OCI-LY3 (cell line): ENCODE measurements at regions not wholly inside any gene's neighbourhood (a gene's known extent, or its start where the extent isn't known, plus 50 kb on each side); places are given as distances from the start of the nearest gene placed in this dataset.
"Not testable (repeated sequence)": the region's sequence is repeated elsewhere in the genome, so short reads cannot be mapped to it uniquely, and the experiment has no call there.

Experiments used
- H2AFZ ChIP-seq: fragments of 200-600, 300-600 bp; shearing (Covaris generic); 2 replicates; pipeline ENCODE4 v1.6.0; 2014; ENCODE audit warnings: antibody characterized with exemption, low read depth, low read length
- H3K27ac ChIP-seq: fragments of 200-600, 300-600 bp; sonication (generic); 2 replicates; pipeline ENCODE4 v1.5.1; 2014; ENCODE audit warnings: mild to moderate bottlenecking, low read length, moderate library complexity, mixed read lengths
- H3K27me3 ChIP-seq: fragments of 200-600, 300-600 bp; sonication (generic); 2 replicates; pipeline ENCODE4 v1.6.1; 2014; ENCODE audit warnings: low read depth, low read length, mixed read lengths
- H3K36me3 ChIP-seq: fragments of 200-600, 300-600 bp; sonication (generic); replicated peaks from 2 replicates; pipeline ENCODE3; 2014; ENCODE audit warnings: low read depth, low read length, mixed read lengths
- H3K4me1 ChIP-seq: fragments of 300-600, 200-600 bp; sonication (generic); 2 replicates; pipeline ENCODE4 v1.6.1; 2014; ENCODE audit warnings: low read length, mixed read lengths
- H3K4me2 ChIP-seq: fragments of 200-600, 300-600 bp; sonication (generic); 2 replicates; pipeline ENCODE4 v1.6.1; 2014; ENCODE audit warnings: low read length, mixed read lengths
- H3K4me3 ChIP-seq: fragments of 300-600, 200-600 bp; sonication (generic); 2 replicates; pipeline ENCODE4 v1.5.1; 2014; ENCODE audit warnings: antibody characterized with exemption, mild to moderate bottlenecking, low read length, moderate library complexity
- H3K79me2 ChIP-seq: fragments of 300-600, 200-600 bp; shearing (Covaris generic); 2 replicates; pipeline ENCODE4 v1.6.1; 2014; ENCODE audit warnings: mild to moderate bottlenecking, low read length, mixed read lengths
- H3K9ac ChIP-seq: fragments of 300-600, 200-600 bp; shearing (Covaris generic); 2 replicates; pipeline ENCODE4 v1.6.0; 2014; ENCODE audit warnings: mild to moderate bottlenecking, low read length, moderate library complexity
- H3K9me3 ChIP-seq: fragments of 200-600, 300-600 bp; shearing (Covaris generic); 2 replicates; pipeline ENCODE4 v1.6.1; 2014; ENCODE audit warnings: low read length, mixed read lengths; ENCODE audit not compliant: insufficient read depth
- H4K20me1 ChIP-seq: fragments of 200-600, 300-600 bp; sonication (generic); 2 replicates; pipeline ENCODE4 v1.6.1; 2016; ENCODE audit warnings: low read length, mixed read lengths; ENCODE audit not compliant: insufficient read depth
- CTCF ChIP-seq: fragments of 200-600, 300-600 bp; sonication (generic); IDR thresholded peaks from 2 replicates; pipeline ENCODE4 v1.5.1; 2014; ENCODE audit warnings: antibody characterized with exemption, low read length, low read depth
- EZH2phosphoT487 ChIP-seq: fragments of 200-600 bp; shearing (Covaris generic); IDR thresholded peaks from 2 replicates; pipeline ENCODE4 v1.6.1; 2018; ENCODE audit warnings: antibody characterized with exemption, mixed run types, low read depth

- Histone ChIP-seq H3K4me2 (no peak overlapping the region), H3K4me3 (no peak overlapping the region), H3K9ac (no peak overlapping the region), H4K20me1 (no peaks in the 10 kb centered on the region), H2AFZ (no peak overlapping the region), H3K9me3 (no peaks in the 10 kb centered on the region), H3K79me2 (no peaks in the 10 kb centered on the region), H3K4me1 (no peaks in the 10 kb centered on the region), H3K27me3 (no peaks in the 10 kb centered on the region), H3K27ac (no peak overlapping the region), H3K36me3 (no peaks in the 10 kb centered on the region)
- TF ChIP-seq EZH2phosphoT487 (no peak), CTCF (no peak)
Measured at GRCh38 chr1:242890192-242890741, 364.8 kb downstream of the CEP170 start.

- no peaks in the 10 kb centered on the region for H3K36me3 ChIP-seq
- no peak overlapping the region for H3K4me2 ChIP-seq
- H3K4me3 ChIP-seq, result no peak overlapping the region
- H2AFZ ChIP-seq, result no peak overlapping the region
- no peaks in the 10 kb centered on the region for H3K4me1 ChIP-seq
- TF ChIP-seq EZH2phosphoT487 (no peak), CTCF (no peak)
- H3K27ac ChIP-seq, result no peak overlapping the region
- H3K27me3 ChIP-seq, result no peaks in the 10 kb centered on the region
- no peaks in the 10 kb centered on the region for H3K9me3 ChIP-seq
- H4K20me1 ChIP-seq, result no peaks in the 10 kb centered on the region
- H3K79me2 ChIP-seq, result no peaks in the 10 kb centered on the region
- no peak overlapping the region for H3K9ac ChIP-seq
Measured at GRCh38 chr1:242886137-242886536, 361.6 kb upstream of the PLD5 start.

GRCh38 chr1:242880022-242880421 lies 355.5 kb upstream of the PLD5 start:
- not testable (repeated sequence) for H3K79me2 ChIP-seq, H3K4me3 ChIP-seq, H3K27me3 ChIP-seq, H3K4me2 ChIP-seq, H3K9me3 ChIP-seq, H2AFZ ChIP-seq, H4K20me1 ChIP-seq, H3K9ac ChIP-seq, H3K4me1 ChIP-seq, H3K36me3 ChIP-seq, H3K27ac ChIP-seq

- Histone ChIP-seq H3K27me3 (peaks cover 17% of the 10 kb centered on the region), H3K4me1 (no peaks in the 10 kb centered on the region), H3K4me2 (no peak overlapping the region), H4K20me1 (no peaks in the 10 kb centered on the region), H2AFZ (no peak overlapping the region), H3K9me3 (no peaks in the 10 kb centered on the region), H3K4me3 (no peak overlapping the region), H3K36me3 (no peaks in the 10 kb centered on the region), H3K27ac (no peak overlapping the region), H3K79me2 (no peaks in the 10 kb centered on the region), H3K9ac (no peak overlapping the region)
- no peak for TF ChIP-seq CTCF
- TF ChIP-seq EZH2phosphoT487, result no peak
Measured at GRCh38 chr1:242877743-242878142, 353.2 kb upstream of the PLD5 start.

- Histone ChIP-seq H3K4me3 (no peak overlapping the region), H3K36me3 (no peaks in the 10 kb centered on the region), H4K20me1 (no peaks in the 10 kb centered on the region), H3K9ac (no peak overlapping the region), H3K79me2 (no peaks in the 10 kb centered on the region), H3K27me3 (peaks cover 18% of the 10 kb centered on the region), H3K4me1 (no peaks in the 10 kb centered on the region), H3K4me2 (no peak overlapping the region), H3K27ac (no peak overlapping the region), H2AFZ (no peak overlapping the region), H3K9me3 (no peaks in the 10 kb centered on the region)
- TF ChIP-seq CTCF (no peak), EZH2phosphoT487 (no peak)
Measured at GRCh38 chr1:242877229-242877628, 352.7 kb upstream of the PLD5 start.
